ENCODE measurements at regions not wholly inside any gene's neighbourhood (a gene's known extent, or its start where the extent isn't known, plus 50 kb on each side); places are given as distances from the start of the nearest gene placed in this dataset.
"Not testable (repeated sequence)": the region's sequence is repeated elsewhere in the genome, so short reads cannot be mapped to it uniquely, and the experiment has no call there.

- DNase-seq, result peak; percentile 19
These were observed 299.1 kb upstream of the ZNF658 start for GRCh38 chr9:66601472-66601871.

- DNase-seq, result not testable (repeated sequence)
These were observed 268.9 kb upstream of the ZNF658 start for GRCh38 chr9:66631521-66632046.

GRCh38 chr9:66647675-66648074 is 252.8 kb upstream of the ZNF658 start:
- not testable (repeated sequence) for DNase-seq

- DNase-seq, result not testable (repeated sequence)
These were observed 210.3 kb upstream of the ZNF658 start for GRCh38 chr9:66690242-66690641.

DNA sequence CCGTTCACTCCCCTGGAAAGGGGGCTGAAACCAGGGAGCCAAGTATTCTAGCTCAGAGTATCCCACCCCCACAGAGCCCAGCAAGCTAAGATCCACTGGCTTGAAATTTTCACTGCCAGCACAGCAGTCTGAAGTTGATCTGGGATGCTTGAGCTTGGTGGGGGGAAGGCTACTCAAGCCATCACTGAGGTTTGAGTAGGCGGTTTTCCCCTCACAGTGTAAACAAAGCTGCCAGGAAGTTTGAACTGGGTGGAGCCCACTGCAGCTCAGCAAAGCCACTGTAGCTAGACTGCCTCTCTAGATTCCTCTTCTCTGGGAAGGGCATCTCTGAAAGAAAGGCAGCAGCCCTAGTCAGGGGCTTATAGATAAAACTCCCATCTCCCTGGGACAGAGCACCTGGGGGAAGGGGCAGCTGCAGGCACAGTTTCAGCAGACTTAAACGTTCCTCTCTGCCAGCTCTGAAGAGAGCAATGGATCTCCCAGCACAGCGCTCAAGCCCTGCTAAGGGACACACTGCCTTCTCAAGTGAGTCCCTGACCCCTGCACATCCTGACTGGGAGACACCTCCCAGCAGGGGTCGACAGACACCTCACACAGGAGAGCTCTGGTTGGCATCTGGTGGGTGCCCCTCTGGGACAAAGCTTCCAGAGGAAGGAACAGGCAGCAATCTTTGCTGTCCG is 204.8 kb upstream of the ZNF658 start:
- not testable (repeated sequence) for DNase-seq

- not testable (repeated sequence) for DNase-seq
These were observed 203.0 kb upstream of the ZNF658 start for GRCh38 chr9:66697343-66698065.

DNA sequence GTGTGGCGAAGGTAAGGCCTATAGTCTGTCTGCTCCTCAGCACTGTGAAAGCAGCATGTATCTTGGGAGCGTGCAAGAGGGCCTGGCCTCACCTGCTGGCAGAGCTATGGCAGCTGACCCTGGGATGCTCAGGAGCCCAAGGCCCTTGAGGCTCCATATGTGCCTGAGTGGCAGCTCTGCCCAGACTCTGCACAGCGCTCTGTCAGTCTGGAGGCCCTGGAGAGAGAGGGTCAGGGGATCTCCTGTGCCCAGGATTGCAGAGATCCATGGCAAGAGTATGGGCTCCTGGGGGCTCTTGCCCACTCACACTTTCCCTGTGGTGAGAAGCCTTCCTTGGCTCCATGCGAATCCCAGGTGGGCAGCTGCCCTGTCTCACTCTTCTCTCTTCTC is 202.5 kb upstream of the ZNF658 start:
- DNase-seq, result not testable (repeated sequence)

DNA sequence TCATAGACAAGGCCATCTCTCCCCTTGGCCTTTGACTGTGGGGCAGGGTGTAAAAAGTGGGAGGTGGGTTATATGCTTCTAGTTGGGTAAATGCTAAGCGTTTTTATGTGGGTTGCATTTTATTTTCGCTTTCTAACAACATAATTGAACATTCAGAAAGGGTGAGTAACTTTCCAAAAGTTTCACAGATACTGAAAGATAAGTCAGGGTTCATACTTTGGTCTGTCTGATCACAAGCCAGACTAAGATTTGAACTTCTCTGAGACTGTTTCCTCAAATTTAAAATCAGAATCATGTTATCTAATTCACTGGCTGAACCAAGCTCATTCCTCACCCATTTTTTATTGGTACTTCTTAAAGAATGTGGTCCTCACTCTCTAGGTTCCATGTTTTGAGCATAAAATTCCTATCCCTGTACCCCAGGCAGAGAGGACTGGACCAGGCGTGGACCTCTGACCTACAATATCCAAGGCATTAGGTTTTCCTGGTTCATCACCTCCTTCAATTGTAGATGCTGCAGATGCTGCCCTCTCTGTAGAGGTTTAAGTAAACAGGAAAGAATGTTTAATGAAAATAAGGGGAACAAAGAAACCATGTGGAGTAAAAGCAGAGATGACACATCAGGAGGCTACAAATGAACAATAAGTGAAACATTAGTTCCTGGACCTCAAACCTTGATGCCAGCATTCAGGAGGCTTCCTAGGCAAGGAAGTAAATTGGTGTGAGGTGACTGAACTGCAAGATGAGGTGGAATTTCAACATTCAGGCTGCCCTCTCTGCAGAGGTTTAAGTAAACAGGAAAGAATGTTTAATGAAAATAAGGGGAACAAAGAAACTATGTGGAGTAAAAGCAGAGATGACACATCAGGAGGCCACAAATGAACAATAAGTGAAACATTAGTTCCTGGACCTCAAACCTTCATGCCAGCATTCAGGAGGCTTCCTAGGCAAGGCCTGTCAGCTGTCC is 198.8 kb upstream of the ZNF658 start:
- not testable (repeated sequence) for DNase-seq

- not testable (repeated sequence) for DNase-seq
These were observed 189.0 kb upstream of the ZNF658 start for GRCh38 chr9:66711553-66711952.

DNA sequence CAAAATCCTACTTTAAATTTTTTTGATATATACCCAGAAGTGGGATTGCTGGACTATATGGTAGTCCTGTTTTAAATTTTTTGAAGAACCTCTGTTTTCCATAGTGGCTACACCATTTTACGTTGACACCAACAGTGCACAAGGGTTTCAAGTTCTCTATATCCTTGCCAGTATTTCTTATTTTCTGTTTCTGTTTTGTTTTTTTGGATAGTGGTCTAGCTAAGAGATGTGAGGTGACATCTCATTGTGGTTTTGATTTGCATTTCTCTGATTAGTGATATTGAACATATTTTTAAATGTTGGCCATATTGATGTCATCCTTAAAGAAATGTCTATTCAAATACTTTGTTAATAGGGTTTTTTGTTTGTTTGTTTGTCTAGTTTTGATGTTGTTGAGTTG is 187.7 kb upstream of the ZNF658 start:
- not testable (repeated sequence) for DNase-seq

DNA sequence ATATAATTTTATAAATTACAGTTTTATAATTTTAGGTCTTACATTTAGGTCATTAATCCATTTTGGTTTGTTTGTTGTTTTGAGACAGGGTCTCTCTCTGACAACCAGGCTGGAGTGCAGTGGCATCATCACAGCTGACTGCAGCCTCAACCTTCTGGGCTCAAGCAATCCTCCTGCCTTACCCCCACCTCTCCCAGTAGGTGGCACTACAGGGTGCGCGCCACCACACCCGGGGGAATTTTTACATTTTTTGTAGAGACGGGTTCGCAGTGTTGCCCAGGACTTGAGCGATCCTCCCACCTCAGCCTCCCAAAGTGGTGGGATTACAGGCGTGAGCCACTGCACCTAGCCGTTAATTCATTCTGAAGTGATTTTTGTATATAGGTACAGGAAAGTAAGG is 187.0 kb upstream of the ZNF658 start:
- not testable (repeated sequence) for DNase-seq

DNA sequence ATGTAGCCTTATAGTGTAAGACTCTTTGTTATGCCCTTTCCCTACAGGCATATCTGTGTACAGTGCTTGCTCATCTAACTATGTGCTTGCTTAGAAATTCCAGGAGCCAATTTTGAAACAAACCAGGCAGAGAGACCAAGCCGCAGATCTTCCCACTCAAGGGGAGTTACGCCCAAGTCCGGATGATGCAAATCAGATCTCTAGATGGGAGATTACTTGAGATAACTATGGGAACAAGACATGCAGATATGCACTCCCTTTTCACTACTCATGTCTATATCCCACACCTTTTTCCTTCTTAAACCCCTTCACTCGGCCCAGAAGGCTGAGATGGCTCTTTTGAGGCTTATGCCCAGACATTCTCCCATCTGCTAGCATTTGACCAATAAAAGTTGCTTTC is 179.7 kb upstream of the ZNF658 start:
- DNase-seq, result not testable (repeated sequence)

GRCh38 chr9:66727540-66727939 is 173.0 kb upstream of the ZNF658 start:
- DNase-seq, result not testable (repeated sequence)

DNA sequence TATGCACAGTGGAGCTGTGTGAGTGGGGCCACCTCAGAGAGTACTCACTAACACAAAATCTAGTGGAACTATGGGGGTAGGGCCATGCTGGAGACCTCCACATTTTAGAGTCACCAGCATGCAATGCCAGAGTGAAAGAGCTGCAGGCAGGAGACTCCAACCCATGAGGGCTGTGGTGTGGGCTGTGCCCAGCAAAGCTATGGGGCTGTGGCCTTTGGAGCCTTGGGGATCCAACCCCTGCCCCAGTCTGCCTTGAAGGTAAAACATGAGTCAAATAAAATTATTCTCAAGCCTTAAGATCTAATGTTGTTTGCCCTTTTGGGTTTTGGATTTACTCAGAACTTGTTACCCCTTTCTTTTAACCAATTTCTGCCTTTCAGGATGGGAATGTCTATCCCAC is 163.8 kb upstream of the ZNF658 start:
- not testable (repeated sequence) for DNase-seq

DNA sequence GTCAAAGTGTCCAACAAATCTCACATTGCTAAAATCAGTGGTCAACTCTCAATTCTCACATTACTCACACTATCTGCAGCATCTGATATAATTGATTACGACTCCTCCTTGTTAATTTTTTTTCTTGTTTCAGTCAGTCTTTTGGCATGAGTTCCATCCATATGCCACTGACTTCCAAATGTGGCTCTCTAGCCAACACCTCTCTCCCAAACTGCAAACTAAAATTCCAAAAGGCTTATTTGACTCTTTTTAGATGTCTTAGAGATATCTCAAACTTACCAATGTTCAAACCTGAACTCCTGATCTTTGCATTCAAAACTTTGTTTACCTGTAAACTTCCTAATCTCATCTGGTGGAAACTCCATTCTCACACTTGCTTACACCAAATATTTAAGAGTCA is 162.1 kb upstream of the ZNF658 start:
- DNase-seq, result not testable (repeated sequence)

- not testable (repeated sequence) for DNase-seq
These were observed 160.4 kb upstream of the ZNF658 start for GRCh38 chr9:66740136-66740535.

GRCh38 chr9:66745846-66746245 is 154.7 kb upstream of the ZNF658 start:
- DNase-seq, result not testable (repeated sequence)

GRCh38 chr9:66752324-66752923 is 148.1 kb upstream of the ZNF658 start:
- not testable (repeated sequence) for DNase-seq

DNA sequence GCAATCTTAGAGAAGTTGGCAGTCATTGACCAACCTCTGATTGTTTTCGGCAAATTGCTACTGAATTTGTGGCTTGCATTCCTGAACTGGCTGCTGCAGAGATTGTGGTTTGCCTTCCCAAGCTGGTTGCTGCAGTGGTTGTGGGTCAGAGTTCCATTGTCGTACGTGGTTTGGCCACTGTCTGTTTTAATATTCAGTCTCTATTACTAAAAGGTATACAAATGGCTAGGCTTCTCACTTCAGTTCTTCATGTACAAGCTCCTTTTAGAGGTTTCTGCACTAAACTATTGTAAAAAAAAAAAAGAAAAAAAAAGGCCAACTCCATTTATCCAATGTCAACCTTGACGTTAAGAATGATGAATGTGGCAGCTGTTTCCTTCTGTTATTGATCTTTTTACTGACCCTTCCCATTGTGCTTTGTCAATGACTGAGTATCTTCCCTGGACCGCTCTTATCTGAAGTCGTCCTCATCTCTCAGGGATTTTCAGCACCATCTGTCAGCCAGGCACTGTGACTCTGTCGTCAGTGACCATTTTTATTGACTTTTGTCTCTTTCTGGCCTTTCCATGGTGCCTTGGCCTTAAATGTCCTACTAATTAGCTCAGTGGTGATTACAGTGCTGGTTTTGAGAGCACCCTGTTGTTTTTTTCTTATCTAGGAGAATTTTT is 140.6 kb upstream of the ZNF658 start:
- not testable (repeated sequence) for DNase-seq

GRCh38 chr9:66764799-66765493 is 135.6 kb upstream of the ZNF658 start:
- not testable (repeated sequence) for DNase-seq

- not testable (repeated sequence) for DNase-seq
These were observed 135.0 kb upstream of the ZNF658 start for GRCh38 chr9:66765531-66765930.
